GM23338 (cell line): ENCODE measurements at regions not wholly inside any gene's neighbourhood (a gene's known extent, or its start where the extent isn't known, plus 50 kb on each side); places are given as distances from the start of the nearest gene placed in this dataset.

Source experiments
- ATAC-seq: fragments of 200-7000 bp; cut with Tn5 transposase; 3 replicates; pipeline ENCODE4 v1.9.1; 2020
- DNase-seq: peaks from one replicate; pipeline ENCODE4 v3.0.0-alpha.2; 2015; ENCODE audit warnings: low spot score
- H2AFZ ChIP-seq: fragments of 200-600 bp; sonication (generic); 2 replicates; pipeline ENCODE4 v1.8.0; 2016; ENCODE audit warnings: antibody characterized with exemption, mild to moderate bottlenecking, moderate library complexity
- H3F3A ChIP-seq: fragments of 200-600 bp; sonication (generic); replicated peaks from 2 replicates; pipeline ENCODE4 v1.8.0; 2017; ENCODE audit warnings: antibody characterized with exemption, mixed run types, low read depth
- H3K27ac ChIP-seq: fragments of 200-600 bp; sonication (generic); 2 replicates; pipeline ENCODE4 v1.6.1; 2016; ENCODE audit warnings: low read depth
- H3K27me3 ChIP-seq: fragments of 200-600 bp; sonication (generic); 2 replicates; pipeline ENCODE4 v1.8.0; 2016; ENCODE audit warnings: mild to moderate bottlenecking, mixed run types, moderate library complexity; ENCODE audit not compliant: insufficient read depth
- H3K36me3 ChIP-seq: fragments of 200-600 bp; sonication (generic); 2 replicates; pipeline ENCODE4 v1.8.0; 2016; ENCODE audit warnings: mild to moderate bottlenecking; ENCODE audit not compliant: insufficient read depth
- H3K4me1 ChIP-seq: fragments of 200-600 bp; sonication (generic); 2 replicates; pipeline ENCODE4 v1.8.0; 2016; ENCODE audit warnings: mild to moderate bottlenecking, moderate library complexity; ENCODE audit not compliant: insufficient read depth
- H3K4me2 ChIP-seq: fragments of 200-600 bp; sonication (generic); 2 replicates; pipeline ENCODE4 v1.7.1; 2017; ENCODE audit warnings: mixed run types
- H3K4me3 ChIP-seq: fragments of 200-600 bp; sonication (generic); 2 replicates; pipeline ENCODE4 v1.6.1; 2016; ENCODE audit warnings: mixed run types
- H3K79me2 ChIP-seq: fragments of 200-600 bp; sonication (generic); replicated peaks from 2 replicates; pipeline ENCODE4 v1.8.0; 2017; ENCODE audit warnings: mild to moderate bottlenecking; ENCODE audit not compliant: insufficient read depth
- H3K9me2 ChIP-seq: fragments of 200-600 bp; sonication (generic); 2 replicates; pipeline ENCODE4 v1.8.0; 2017; ENCODE audit not compliant: insufficient read depth
- H4K20me1 ChIP-seq: fragments of 200-600 bp; sonication (generic); replicated peaks from 2 replicates; pipeline ENCODE4 v1.8.0; 2017; ENCODE audit warnings: mild to moderate bottlenecking; ENCODE audit not compliant: insufficient read depth
- H3K27ac Mint-ChIP-seq: 2 replicates; pipeline ENCODE4 v1.8.0; 2020; ENCODE audit warnings: inconsistent platforms, mild to moderate bottlenecking, moderate library complexity, mixed read lengths
- H3K27me3 Mint-ChIP-seq: 3 replicates; pipeline ENCODE4 v1.8.0; 2022; ENCODE audit warnings: low read depth, mild to moderate bottlenecking, moderate library complexity, mixed read lengths, inconsistent platforms; ENCODE audit not compliant: insufficient read depth, poor library complexity
- H3K36me3 Mint-ChIP-seq: 3 replicates; pipeline ENCODE4 v1.8.0; 2021; ENCODE audit warnings: low read depth, mild to moderate bottlenecking, inconsistent platforms, moderate library complexity, mixed read lengths
- H3K4me1 Mint-ChIP-seq: 3 replicates; pipeline ENCODE4 v1.8.0; 2020; ENCODE audit warnings: mild to moderate bottlenecking, inconsistent platforms, mixed read lengths
- H3K4me3 Mint-ChIP-seq: 3 replicates; pipeline ENCODE4 v1.8.0; 2021; ENCODE audit warnings: moderate library complexity, mild to moderate bottlenecking, inconsistent platforms, mixed read lengths
- H3K9me3 Mint-ChIP-seq: 3 replicates; pipeline ENCODE4 v1.8.0; 2020; ENCODE audit warnings: moderate library complexity, mild to moderate bottlenecking, inconsistent platforms, mixed read lengths
- CREB1 ChIP-seq: fragments of 250-450 bp; sonication (Bioruptor Pico); IDR thresholded peaks from 2 replicates; pipeline ENCODE4 v1.5.0; 2020; ENCODE audit warnings: low read depth, mild to moderate bottlenecking, moderate library complexity
- NANOG ChIP-seq: IDR thresholded peaks from 2 replicates; pipeline ENCODE4 v1.6.1; 2016; ENCODE audit warnings: antibody characterized with exemption, borderline replicate concordance
- STAT1 ChIP-seq: IDR thresholded peaks from one replicate; pipeline ENCODE4 v1.6.1; 2016; ENCODE audit warnings: antibody characterized with exemption; ENCODE audit not compliant: unreplicated experiment
- TF ChIP-seq, protein P1 (sequence below), 2 experiments: fragments of 200-600 bp in 1 of 2; sonication (generic) in 1 of 2; conservative IDR thresholded peaks; 2 replicates each; pipeline versions ENCODE4 v1.5.1 to v1.6.1; 2016 to 2017; ENCODE audit warnings: antibody characterized with exemption in 2 of 2, low read depth in 2 of 2, mild to moderate bottlenecking in 2 of 2, moderate library complexity in 1 of 2
- TF ChIP-seq, protein P2 (sequence below): IDR thresholded peaks from one replicate; pipeline ENCODE4 v1.6.1; 2018; ENCODE audit warnings: antibody characterized with exemption; ENCODE audit not compliant: unreplicated experiment
- TF ChIP-seq, protein P3 (sequence below): fragments of 250-450 bp; sonication (Bioruptor Pico); IDR thresholded peaks from 2 replicates; pipeline ENCODE4 v1.5.0; 2020; ENCODE audit warnings: mild to moderate bottlenecking, moderate library complexity
- TF ChIP-seq, protein P4 (sequence below): IDR thresholded peaks from 2 replicates; pipeline ENCODE4 v1.6.1; 2016; ENCODE audit warnings: antibody characterized with exemption

DNA sequence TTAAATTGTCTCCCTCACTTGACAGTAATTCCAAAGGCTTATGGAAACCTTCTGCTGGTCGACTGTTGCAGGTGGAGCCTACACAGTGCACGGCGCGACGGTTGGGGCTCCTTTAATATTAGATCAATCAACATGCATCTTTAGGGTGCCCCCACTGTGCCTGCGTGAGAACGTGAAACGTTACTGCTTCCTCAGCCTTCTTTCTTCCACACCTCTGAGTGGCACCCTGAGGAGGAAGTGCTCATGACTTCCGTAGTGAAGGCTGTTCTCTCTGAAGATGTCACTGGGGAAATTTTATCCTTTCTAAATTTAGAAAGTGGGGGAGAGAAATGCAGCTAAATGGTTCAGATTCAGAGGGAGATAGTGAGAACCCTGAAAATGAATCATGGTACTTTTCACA, 184.0 kb upstream of the ZFP42 start (continued):
- TF ChIP-seq, protein P1, sequence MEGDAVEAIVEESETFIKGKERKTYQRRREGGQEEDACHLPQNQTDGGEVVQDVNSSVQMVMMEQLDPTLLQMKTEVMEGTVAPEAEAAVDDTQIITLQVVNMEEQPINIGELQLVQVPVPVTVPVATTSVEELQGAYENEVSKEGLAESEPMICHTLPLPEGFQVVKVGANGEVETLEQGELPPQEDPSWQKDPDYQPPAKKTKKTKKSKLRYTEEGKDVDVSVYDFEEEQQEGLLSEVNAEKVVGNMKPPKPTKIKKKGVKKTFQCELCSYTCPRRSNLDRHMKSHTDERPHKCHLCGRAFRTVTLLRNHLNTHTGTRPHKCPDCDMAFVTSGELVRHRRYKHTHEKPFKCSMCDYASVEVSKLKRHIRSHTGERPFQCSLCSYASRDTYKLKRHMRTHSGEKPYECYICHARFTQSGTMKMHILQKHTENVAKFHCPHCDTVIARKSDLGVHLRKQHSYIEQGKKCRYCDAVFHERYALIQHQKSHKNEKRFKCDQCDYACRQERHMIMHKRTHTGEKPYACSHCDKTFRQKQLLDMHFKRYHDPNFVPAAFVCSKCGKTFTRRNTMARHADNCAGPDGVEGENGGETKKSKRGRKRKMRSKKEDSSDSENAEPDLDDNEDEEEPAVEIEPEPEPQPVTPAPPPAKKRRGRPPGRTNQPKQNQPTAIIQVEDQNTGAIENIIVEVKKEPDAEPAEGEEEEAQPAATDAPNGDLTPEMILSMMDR (conservative IDR thresholded peaks at IDR 0.05; ENCODE audit: low read depth in 2 of 2): no peak
- no peak for TF ChIP-seq CREB1 (CRISPR knock-in tag)
- TF ChIP-seq, protein P2, sequence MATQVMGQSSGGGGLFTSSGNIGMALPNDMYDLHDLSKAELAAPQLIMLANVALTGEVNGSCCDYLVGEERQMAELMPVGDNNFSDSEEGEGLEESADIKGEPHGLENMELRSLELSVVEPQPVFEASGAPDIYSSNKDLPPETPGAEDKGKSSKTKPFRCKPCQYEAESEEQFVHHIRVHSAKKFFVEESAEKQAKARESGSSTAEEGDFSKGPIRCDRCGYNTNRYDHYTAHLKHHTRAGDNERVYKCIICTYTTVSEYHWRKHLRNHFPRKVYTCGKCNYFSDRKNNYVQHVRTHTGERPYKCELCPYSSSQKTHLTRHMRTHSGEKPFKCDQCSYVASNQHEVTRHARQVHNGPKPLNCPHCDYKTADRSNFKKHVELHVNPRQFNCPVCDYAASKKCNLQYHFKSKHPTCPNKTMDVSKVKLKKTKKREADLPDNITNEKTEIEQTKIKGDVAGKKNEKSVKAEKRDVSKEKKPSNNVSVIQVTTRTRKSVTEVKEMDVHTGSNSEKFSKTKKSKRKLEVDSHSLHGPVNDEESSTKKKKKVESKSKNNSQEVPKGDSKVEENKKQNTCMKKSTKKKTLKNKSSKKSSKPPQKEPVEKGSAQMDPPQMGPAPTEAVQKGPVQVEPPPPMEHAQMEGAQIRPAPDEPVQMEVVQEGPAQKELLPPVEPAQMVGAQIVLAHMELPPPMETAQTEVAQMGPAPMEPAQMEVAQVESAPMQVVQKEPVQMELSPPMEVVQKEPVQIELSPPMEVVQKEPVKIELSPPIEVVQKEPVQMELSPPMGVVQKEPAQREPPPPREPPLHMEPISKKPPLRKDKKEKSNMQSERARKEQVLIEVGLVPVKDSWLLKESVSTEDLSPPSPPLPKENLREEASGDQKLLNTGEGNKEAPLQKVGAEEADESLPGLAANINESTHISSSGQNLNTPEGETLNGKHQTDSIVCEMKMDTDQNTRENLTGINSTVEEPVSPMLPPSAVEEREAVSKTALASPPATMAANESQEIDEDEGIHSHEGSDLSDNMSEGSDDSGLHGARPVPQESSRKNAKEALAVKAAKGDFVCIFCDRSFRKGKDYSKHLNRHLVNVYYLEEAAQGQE: no peak
- no peak for TF ChIP-seq NANOG

DNA sequence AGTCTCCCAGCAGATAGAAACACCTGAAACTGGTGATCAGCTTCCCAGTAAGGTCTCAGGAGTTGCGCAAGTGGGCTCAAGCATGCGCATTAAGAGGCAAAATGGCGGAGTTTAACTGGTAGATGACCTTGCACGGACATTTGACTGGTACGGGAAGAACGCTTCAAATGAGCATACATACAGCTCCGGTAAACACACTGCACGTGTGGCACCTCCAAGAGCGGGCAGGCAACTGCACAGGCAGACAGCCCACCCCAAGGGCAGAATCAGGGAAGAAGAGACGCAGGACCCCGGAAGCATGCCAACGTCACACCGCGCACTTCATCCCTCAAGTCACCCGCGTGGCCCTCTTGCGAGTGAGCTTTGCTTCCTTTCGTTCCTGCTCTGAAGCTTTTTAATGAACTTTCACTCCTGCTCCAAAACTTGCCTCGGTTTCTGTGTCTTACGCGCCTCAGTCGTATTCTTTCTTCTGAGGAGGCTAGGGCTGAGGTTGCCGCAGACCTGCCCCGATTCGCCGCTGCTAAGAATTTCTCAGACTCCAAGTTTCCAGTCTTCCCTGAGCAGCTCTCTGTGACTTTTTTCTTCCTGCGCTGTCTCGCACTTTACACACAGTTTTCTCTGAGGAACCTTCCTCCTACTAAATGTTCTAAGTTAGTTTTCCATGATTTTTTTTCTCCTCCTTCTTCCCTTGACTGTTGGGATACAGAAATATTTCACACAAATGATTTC, 180.7 kb upstream of the ZFP42 start:
- no peaks in the 10 kb centered on the region for H3F3A ChIP-seq
- H3K4me3 Mint-ChIP-seq: no peak overlapping the region
- H3K27me3 Mint-ChIP-seq: no peaks in the 10 kb centered on the region
- H3K4me3 ChIP-seq: no peak overlapping the region
- no peaks in the 10 kb centered on the region for H3K4me1 ChIP-seq
- no peaks in the 10 kb centered on the region for H3K9me2 ChIP-seq
- no peak overlapping the region for H3K27ac Mint-ChIP-seq
- H3K79me2 ChIP-seq: no peaks in the 10 kb centered on the region
- no peaks in the 10 kb centered on the region for H3K36me3 Mint-ChIP-seq
- no peak for DNase-seq
- H3K9me3 Mint-ChIP-seq: no peaks in the 10 kb centered on the region
- H3K36me3 ChIP-seq: no peaks in the 10 kb centered on the region
- H2AFZ ChIP-seq: peak overlapping the region; percentile 76
- no peak overlapping the region for H3K27ac ChIP-seq
- ATAC-seq: no peak
- no peaks in the 10 kb centered on the region for H4K20me1 ChIP-seq
- peaks cover 2% of the 10 kb centered on the region; the same call in 1 of the 3 replicates for H3K4me1 Mint-ChIP-seq
- no peak overlapping the region for H3K4me2 ChIP-seq
- no peaks in the 10 kb centered on the region for H3K27me3 ChIP-seq
- TF ChIP-seq CREB1 (CRISPR knock-in tag) (no peak), NANOG (no peak), STAT1 (no peak)
- TF ChIP-seq, protein P3, sequence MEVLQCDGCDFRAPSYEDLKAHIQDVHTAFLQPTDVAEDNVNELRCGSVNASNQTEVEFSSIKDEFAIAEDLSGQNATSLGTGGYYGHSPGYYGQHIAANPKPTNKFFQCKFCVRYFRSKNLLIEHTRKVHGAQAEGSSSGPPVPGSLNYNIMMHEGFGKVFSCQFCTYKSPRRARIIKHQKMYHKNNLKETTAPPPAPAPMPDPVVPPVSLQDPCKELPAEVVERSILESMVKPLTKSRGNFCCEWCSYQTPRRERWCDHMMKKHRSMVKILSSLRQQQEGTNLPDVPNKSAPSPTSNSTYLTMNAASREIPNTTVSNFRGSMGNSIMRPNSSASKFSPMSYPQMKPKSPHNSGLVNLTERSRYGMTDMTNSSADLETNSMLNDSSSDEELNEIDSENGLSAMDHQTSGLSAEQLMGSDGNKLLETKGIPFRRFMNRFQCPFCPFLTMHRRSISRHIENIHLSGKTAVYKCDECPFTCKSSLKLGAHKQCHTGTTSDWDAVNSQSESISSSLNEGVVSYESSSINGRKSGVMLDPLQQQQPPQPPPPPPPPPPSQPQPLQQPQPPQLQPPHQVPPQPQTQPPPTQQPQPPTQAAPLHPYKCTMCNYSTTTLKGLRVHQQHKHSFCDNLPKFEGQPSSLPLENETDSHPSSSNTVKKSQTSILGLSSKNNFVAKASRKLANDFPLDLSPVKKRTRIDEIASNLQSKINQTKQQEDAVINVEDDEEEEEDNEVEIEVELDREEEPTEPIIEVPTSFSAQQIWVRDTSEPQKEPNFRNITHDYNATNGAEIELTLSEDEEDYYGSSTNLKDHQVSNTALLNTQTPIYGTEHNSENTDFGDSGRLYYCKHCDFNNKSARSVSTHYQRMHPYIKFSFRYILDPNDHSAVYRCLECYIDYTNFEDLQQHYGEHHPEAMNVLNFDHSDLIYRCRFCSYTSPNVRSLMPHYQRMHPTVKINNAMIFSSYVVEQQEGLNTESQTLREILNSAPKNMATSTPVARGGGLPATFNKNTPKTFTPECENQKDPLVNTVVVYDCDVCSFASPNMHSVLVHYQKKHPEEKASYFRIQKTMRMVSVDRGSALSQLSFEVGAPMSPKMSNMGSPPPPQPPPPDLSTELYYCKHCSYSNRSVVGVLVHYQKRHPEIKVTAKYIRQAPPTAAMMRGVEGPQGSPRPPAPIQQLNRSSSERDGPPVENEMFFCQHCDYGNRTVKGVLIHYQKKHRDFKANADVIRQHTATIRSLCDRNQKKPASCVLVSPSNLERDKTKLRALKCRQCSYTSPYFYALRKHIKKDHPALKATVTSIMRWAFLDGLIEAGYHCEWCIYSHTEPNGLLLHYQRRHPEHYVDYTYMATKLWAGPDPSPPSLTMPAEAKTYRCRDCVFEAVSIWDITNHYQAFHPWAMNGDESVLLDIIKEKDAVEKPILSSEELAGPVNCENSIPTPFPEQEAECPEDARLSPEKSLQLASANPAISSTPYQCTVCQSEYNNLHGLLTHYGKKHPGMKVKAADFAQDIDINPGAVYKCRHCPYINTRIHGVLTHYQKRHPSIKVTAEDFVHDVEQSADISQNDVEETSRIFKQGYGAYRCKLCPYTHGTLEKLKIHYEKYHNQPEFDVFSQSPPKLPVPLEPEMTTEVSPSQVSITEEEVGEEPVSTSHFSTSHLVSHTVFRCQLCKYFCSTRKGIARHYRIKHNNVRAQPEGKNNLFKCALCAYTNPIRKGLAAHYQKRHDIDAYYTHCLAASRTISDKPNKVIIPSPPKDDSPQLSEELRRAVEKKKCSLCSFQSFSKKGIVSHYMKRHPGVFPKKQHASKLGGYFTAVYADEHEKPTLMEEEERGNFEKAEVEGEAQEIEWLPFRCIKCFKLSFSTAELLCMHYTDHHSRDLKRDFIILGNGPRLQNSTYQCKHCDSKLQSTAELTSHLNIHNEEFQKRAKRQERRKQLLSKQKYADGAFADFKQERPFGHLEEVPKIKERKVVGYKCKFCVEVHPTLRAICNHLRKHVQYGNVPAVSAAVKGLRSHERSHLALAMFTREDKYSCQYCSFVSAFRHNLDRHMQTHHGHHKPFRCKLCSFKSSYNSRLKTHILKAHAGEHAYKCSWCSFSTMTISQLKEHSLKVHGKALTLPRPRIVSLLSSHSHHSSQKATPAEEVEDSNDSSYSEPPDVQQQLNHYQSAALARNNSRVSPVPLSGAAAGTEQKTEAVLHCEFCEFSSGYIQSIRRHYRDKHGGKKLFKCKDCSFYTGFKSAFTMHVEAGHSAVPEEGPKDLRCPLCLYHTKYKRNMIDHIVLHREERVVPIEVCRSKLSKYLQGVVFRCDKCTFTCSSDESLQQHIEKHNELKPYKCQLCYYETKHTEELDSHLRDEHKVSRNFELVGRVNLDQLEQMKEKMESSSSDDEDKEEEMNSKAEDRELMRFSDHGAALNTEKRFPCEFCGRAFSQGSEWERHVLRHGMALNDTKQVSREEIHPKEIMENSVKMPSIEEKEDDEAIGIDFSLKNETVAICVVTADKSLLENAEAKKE (CRISPR knock-in tag): no peak
- TF ChIP-seq, protein P2: no peak
- TF ChIP-seq, protein P4, sequence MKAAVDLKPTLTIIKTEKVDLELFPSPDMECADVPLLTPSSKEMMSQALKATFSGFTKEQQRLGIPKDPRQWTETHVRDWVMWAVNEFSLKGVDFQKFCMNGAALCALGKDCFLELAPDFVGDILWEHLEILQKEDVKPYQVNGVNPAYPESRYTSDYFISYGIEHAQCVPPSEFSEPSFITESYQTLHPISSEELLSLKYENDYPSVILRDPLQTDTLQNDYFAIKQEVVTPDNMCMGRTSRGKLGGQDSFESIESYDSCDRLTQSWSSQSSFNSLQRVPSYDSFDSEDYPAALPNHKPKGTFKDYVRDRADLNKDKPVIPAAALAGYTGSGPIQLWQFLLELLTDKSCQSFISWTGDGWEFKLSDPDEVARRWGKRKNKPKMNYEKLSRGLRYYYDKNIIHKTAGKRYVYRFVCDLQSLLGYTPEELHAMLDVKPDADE: no peak
